Caco-2 (cell line): ENCODE measurements at regions not wholly inside any gene's neighbourhood (a gene's known extent, or its start where the extent isn't known, plus 50 kb on each side); places are given as distances from the start of the nearest gene placed in this dataset.

Experiments
- BruUV-seq: library from RNA; stranded (reverse); fragments of 400-500 nt; replicated peaks from 2 replicates; lab custom pipeline; 2021; lab: Mats Ljungman, UMichigan
- CTCF ChIA-PET: fragments of 300-600 bp; sonication (Branson Sonifier 250); formaldehyde crosslinking; loops from one replicate; lab custom pipeline; 2022; ENCODE audit warnings: antibody characterized with exemption; lab: Charles Lee
- POLR2A ChIA-PET: fragments of 300-600 bp; sonication (Branson Sonifier 250); formaldehyde crosslinking; loops from one replicate; lab custom pipeline; 2022; ENCODE audit warnings: antibody characterized with exemption; lab: Charles Lee
- DNase-seq, 2 experiments: peaks; one replicate each; pipeline versions ENCODE4 v3.0.0 to v3.0.0-alpha.2; 2020 to 2022
- H3K27me3 ChIP-seq: replicated peaks from 2 replicates; pipeline ENCODE4 v1.6.0; 2011; ENCODE audit warnings: low read length; ENCODE audit not compliant: control insufficient read depth, insufficient read depth
- H3K36me3 ChIP-seq: 2 replicates; pipeline ENCODE4 v1.5.1; 2011; ENCODE audit warnings: low read length; ENCODE audit not compliant: control insufficient read depth, insufficient read depth
- H3K4me1 ChIP-seq: fragments of 250-450 bp; sonication (Bioruptor Pico); 2 replicates; pipeline ENCODE4 v1.5.1; 2020; ENCODE audit warnings: mild to moderate bottlenecking
- H3K4me3 ChIP-seq: 2 replicates; pipeline ENCODE4 v1.5.1; 2011; ENCODE audit warnings: low read depth, mild to moderate bottlenecking, control low read depth, low read length
- H3K9me3 ChIP-seq: fragments of 250-450 bp; sonication (Bioruptor Pico); 2 replicates; pipeline ENCODE4 v1.5.1; 2020; ENCODE audit warnings: mild to moderate bottlenecking, moderate library complexity
- H3K27ac Mint-ChIP-seq: one replicate; pipeline ENCODE4 v1.8.0; 2022; ENCODE audit warnings: mixed read lengths; ENCODE audit not compliant: unreplicated experiment
- H3K27me3 Mint-ChIP-seq: one replicate; pipeline ENCODE4 v1.8.0; 2022; ENCODE audit warnings: mixed read lengths; ENCODE audit not compliant: insufficient read depth, unreplicated experiment
- H3K36me3 Mint-ChIP-seq: one replicate; pipeline ENCODE4 v1.8.0; 2022; ENCODE audit warnings: mild to moderate bottlenecking, mixed read lengths; ENCODE audit not compliant: insufficient read depth, unreplicated experiment
- H3K4me1 Mint-ChIP-seq: one replicate; pipeline ENCODE4 v1.8.0; 2022; ENCODE audit warnings: low read depth, mixed read lengths; ENCODE audit not compliant: unreplicated experiment
- H3K4me3 Mint-ChIP-seq: one replicate; pipeline ENCODE4 v1.8.0; 2022; ENCODE audit warnings: mild to moderate bottlenecking, moderate library complexity, mixed read lengths; ENCODE audit not compliant: unreplicated experiment
- H3K9me3 Mint-ChIP-seq: one replicate; pipeline ENCODE4 v1.8.0; 2022; ENCODE audit warnings: mixed read lengths; ENCODE audit not compliant: unreplicated experiment
- intact Hi-C: fragments of 100-400 bp; cut with micrococcal nuclease; formaldehyde crosslinking; loops from one replicate; pipeline ENCODE4 v1.10.0; 2022; ENCODE audit not compliant: unreplicated experiment
- TF ChIP-seq, protein P1 (sequence below), 2 experiments: fragments of 200-600 bp in 1 of 2; IDR thresholded peaks; 1 replicate in 1 of 2; 2 replicates in 1 of 2; pipeline versions ENCODE4 v1.5.1 to v1.8.0; 2011 to 2022; ENCODE audit warnings: antibody characterized with exemption in 1 of 2, control low read depth in 1 of 2, inconsistent platforms in 1 of 2, low read depth in 1 of 2, low read length in 1 of 2, mild to moderate bottlenecking in 1 of 2, moderate library complexity in 1 of 2; ENCODE audit not compliant: insufficient read depth in 1 of 2, severe bottlenecking in 1 of 2, unreplicated experiment in 1 of 2

DNA sequence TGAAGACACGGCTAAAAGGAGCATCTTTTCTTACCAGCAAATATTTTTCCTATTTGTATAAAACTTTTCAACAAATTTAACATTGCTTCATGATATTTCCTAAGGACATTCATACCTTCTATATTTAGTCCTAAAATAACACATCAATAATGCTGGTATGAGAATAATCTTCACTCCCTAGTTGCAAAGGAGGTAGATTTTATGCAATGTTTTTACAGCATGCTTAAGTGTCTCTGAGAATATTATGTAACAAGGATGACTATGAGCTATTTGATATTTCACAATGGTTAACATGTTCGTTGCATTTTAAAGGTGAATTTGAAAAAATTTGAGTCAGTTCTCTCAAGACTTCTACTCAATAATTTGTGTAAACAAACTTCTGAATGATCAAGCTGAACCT lies 506.7 kb downstream of the NUP35 start:
- TF ChIP-seq, protein P1, sequence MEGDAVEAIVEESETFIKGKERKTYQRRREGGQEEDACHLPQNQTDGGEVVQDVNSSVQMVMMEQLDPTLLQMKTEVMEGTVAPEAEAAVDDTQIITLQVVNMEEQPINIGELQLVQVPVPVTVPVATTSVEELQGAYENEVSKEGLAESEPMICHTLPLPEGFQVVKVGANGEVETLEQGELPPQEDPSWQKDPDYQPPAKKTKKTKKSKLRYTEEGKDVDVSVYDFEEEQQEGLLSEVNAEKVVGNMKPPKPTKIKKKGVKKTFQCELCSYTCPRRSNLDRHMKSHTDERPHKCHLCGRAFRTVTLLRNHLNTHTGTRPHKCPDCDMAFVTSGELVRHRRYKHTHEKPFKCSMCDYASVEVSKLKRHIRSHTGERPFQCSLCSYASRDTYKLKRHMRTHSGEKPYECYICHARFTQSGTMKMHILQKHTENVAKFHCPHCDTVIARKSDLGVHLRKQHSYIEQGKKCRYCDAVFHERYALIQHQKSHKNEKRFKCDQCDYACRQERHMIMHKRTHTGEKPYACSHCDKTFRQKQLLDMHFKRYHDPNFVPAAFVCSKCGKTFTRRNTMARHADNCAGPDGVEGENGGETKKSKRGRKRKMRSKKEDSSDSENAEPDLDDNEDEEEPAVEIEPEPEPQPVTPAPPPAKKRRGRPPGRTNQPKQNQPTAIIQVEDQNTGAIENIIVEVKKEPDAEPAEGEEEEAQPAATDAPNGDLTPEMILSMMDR (IDR thresholded peaks at IDR 0.05; ENCODE audit: insufficient read depth in 1 of 2, low read depth in 1 of 2, low read length in 1 of 2, severe bottlenecking in 1 of 2, unreplicated experiment in 1 of 2) = no peak
- no peak overlapping the region for H3K4me3 ChIP-seq
- DNase-seq = no peak
- CTCF ChIA-PET = no interaction called here
- H3K27ac Mint-ChIP-seq = no peak overlapping the region
- no peaks in the 10 kb centered on the region for H3K9me3 ChIP-seq
- H3K4me1 ChIP-seq = no peaks in the 10 kb centered on the region
- no peaks in the 10 kb centered on the region for H3K36me3 ChIP-seq
- no TSS peak for BruUV-seq
- intact Hi-C loops = no loop called here
- H3K9me3 Mint-ChIP-seq = no peaks in the 10 kb centered on the region
- no peaks in the 10 kb centered on the region for H3K4me1 Mint-ChIP-seq
- H3K27me3 Mint-ChIP-seq = peaks cover 2% of the 10 kb centered on the region
- H3K4me3 Mint-ChIP-seq = no peak overlapping the region
- POLR2A ChIA-PET = no interaction called here
- no peaks in the 10 kb centered on the region for H3K27me3 ChIP-seq
- H3K36me3 Mint-ChIP-seq = no peaks in the 10 kb centered on the region

DNA sequence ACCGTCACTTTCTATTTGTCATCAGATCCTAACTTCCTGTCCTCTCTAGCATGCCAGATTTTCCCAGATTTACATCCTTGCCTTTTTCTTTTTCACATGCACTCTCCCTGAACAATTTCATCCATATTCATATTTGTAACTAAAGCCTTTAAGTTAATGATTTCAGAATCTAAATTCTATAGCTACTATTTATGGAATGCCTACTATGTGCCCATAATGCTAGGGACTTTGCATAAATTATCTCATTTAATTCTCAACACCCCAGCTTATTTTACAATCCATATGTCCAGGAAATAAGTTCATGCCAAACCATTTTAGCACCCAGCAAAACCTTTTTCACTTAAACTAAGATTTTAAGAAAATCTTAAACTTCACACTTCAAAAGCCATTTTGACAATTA lies 531.9 kb downstream of the NUP35 start:
- TF ChIP-seq, protein P1 (IDR thresholded peaks at IDR 0.05; ENCODE audit: insufficient read depth in 1 of 2, low read depth in 1 of 2, low read length in 1 of 2, severe bottlenecking in 1 of 2, unreplicated experiment in 1 of 2) = no peak
- Histone ChIP-seq H3K9me3 (no peaks in the 10 kb centered on the region), H3K27me3 (no peaks in the 10 kb centered on the region), H3K4me1 (no peaks in the 10 kb centered on the region), H3K4me3 (no peak overlapping the region), H3K36me3 (no peaks in the 10 kb centered on the region)
- DNase-seq = no peak
- Mint-ChIP-seq H3K9me3 (no peaks in the 10 kb centered on the region), H3K27me3 (no peaks in the 10 kb centered on the region), H3K4me3 (no peak overlapping the region), H3K4me1 (no peaks in the 10 kb centered on the region), H3K27ac (no peak overlapping the region), H3K36me3 (no peaks in the 10 kb centered on the region)
- POLR2A ChIA-PET = no interaction called here
- intact Hi-C loops = no loop called here
- CTCF ChIA-PET = no interaction called here
- no TSS peak for BruUV-seq

DNA sequence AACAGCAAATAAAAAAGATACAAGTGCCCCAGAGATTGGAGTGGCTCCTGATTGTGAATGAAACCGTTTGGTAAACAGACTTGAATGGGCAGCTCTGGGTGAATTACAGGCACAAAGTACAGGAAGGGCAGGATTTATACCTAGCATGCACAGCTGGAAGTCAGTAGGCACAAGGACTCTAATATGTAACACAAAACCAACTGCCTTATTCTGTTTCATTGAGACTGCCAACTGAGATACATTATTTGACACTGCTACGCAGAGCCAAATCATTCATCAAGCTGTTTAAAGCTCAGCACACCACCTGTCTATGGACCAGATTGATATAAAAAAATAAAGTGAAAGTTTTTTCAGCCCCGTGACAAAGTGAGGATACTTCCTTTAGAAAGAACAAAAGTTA lies 541.2 kb downstream of the NUP35 start:
- H3K4me3 ChIP-seq = no peak overlapping the region
- ChIA-PET POLR2A (no interaction called here), CTCF (no interaction called here)
- no peak overlapping the region for H3K27ac Mint-ChIP-seq
- H3K4me1 Mint-ChIP-seq = no peaks in the 10 kb centered on the region
- BruUV-seq = no TSS peak
- no peaks in the 10 kb centered on the region for H3K27me3 Mint-ChIP-seq
- H3K9me3 ChIP-seq = no peaks in the 10 kb centered on the region
- no peaks in the 10 kb centered on the region for H3K36me3 ChIP-seq
- no peaks in the 10 kb centered on the region for H3K9me3 Mint-ChIP-seq
- H3K4me1 ChIP-seq = no peaks in the 10 kb centered on the region
- intact Hi-C loops = loop anchor here (10.0 kb wide), 1 partner anchor 371 kb away; no protein-coding TSS in a partner anchor
- H3K36me3 Mint-ChIP-seq = no peaks in the 10 kb centered on the region
- H3K27me3 ChIP-seq = no peaks in the 10 kb centered on the region
- no peak overlapping the region for H3K4me3 Mint-ChIP-seq
- DNase-seq = no peak
- TF ChIP-seq, protein P1 (IDR thresholded peaks at IDR 0.05; ENCODE audit: insufficient read depth in 1 of 2, low read depth in 1 of 2, low read length in 1 of 2, severe bottlenecking in 1 of 2, unreplicated experiment in 1 of 2) = no peak
